H9 (cell line): ENCODE measurements at regions not wholly inside any gene's neighbourhood (a gene's known extent, or its start where the extent isn't known, plus 50 kb on each side); places are given as distances from the start of the nearest gene placed in this dataset.
A peak's percentile ranks its signal among the peaks of the same experiment; 100 is the strongest.

Experiments
- DNase-seq: peaks from one replicate; pipeline ENCODE4 v3.0.0-alpha.2; 2017
- H2AFZ ChIP-seq: one replicate; pipeline ENCODE4 v1.6.1; 2013; ENCODE audit warnings: mild to moderate bottlenecking, low read length, control low read depth, moderate library complexity
- H2AK5ac ChIP-seq: 2 replicates; pipeline ENCODE4 v1.6.1; 2013; ENCODE audit warnings: low read length, control low read depth, mixed read lengths; ENCODE audit not compliant: insufficient read length
- H2BK120ac ChIP-seq: one replicate; pipeline ENCODE4 v1.6.1; 2013; ENCODE audit warnings: low read depth, mild to moderate bottlenecking, low read length, control low read depth, inconsistent platforms; ENCODE audit not compliant: poor library complexity, severe bottlenecking
- H2BK12ac ChIP-seq: 2 replicates; pipeline ENCODE4 v1.6.1; 2013; ENCODE audit warnings: low read length, control low read depth, mixed read lengths, low read depth; ENCODE audit not compliant: insufficient read length
- H2BK15ac ChIP-seq: 2 replicates; pipeline ENCODE4 v1.6.1; 2013; ENCODE audit warnings: low read depth, low read length, control low read depth
- H2BK20ac ChIP-seq: one replicate; pipeline ENCODE4 v1.6.1; 2013; ENCODE audit warnings: low read depth, mild to moderate bottlenecking, low read length, control low read depth, inconsistent platforms; ENCODE audit not compliant: poor library complexity, severe bottlenecking
- H2BK5ac ChIP-seq: 2 replicates; pipeline ENCODE4 v1.6.1; 2013; ENCODE audit warnings: low read length, control low read depth, mixed read lengths; ENCODE audit not compliant: insufficient read length
- H3K14ac ChIP-seq: 2 replicates; pipeline ENCODE4 v1.6.1; 2013; ENCODE audit warnings: low read length, control low read depth; ENCODE audit not compliant: insufficient read depth
- H3K18ac ChIP-seq: 2 replicates; pipeline ENCODE4 v1.6.1; 2013; ENCODE audit warnings: low read depth, mild to moderate bottlenecking, mixed read lengths, low read length, control low read depth; ENCODE audit not compliant: insufficient read length
- H3K23ac ChIP-seq: 2 replicates; pipeline ENCODE4 v1.6.1; 2013; ENCODE audit warnings: low read length, control low read depth, mixed read lengths, low read depth; ENCODE audit not compliant: insufficient read length
- H3K23me2 ChIP-seq: 2 replicates; pipeline ENCODE4 v1.6.1; 2013; ENCODE audit warnings: low read depth, mild to moderate bottlenecking, mixed read lengths, low read length, control low read depth; ENCODE audit not compliant: insufficient read length, poor library complexity, severe bottlenecking
- H3K27ac ChIP-seq: 2 replicates; pipeline ENCODE4 v1.5.1; 2013; ENCODE audit warnings: low read length, control low read depth, mixed read lengths, low read depth; ENCODE audit not compliant: insufficient read length
- H3K27me3 ChIP-seq: 2 replicates; pipeline ENCODE4 v1.6.1; 2013; ENCODE audit warnings: low read length, control low read depth, inconsistent platforms; ENCODE audit not compliant: insufficient read depth
- H3K4ac ChIP-seq: 2 replicates; pipeline ENCODE4 v1.6.1; 2013; ENCODE audit warnings: low read depth, mild to moderate bottlenecking, control low read depth, inconsistent platforms, low read length, moderate library complexity
- H3K4me1 ChIP-seq: 2 replicates; pipeline ENCODE4 v1.6.1; 2013; ENCODE audit warnings: low read length, control low read depth, inconsistent platforms; ENCODE audit not compliant: insufficient read depth
- H3K4me2 ChIP-seq: 2 replicates; pipeline ENCODE4 v1.6.1; 2013; ENCODE audit warnings: low read length, control low read depth, mixed read lengths; ENCODE audit not compliant: insufficient read length, insufficient read depth
- H3K56ac ChIP-seq: 2 replicates; pipeline ENCODE4 v1.6.1; 2013; ENCODE audit warnings: low read depth, mild to moderate bottlenecking, mixed read lengths, low read length, control low read depth; ENCODE audit not compliant: insufficient read length
- H3K79me1 ChIP-seq: 2 replicates; pipeline ENCODE4 v1.6.1; 2013; ENCODE audit warnings: low read depth, mild to moderate bottlenecking, moderate library complexity, low read length, control low read depth, inconsistent platforms; ENCODE audit not compliant: insufficient read depth, poor library complexity, severe bottlenecking
- H3K79me2 ChIP-seq: 2 replicates; pipeline ENCODE4 v1.6.1; 2013; ENCODE audit warnings: low read length, control low read depth, inconsistent platforms; ENCODE audit not compliant: insufficient read depth
- H3K9ac ChIP-seq: 2 replicates; pipeline ENCODE4 v1.6.1; 2013; ENCODE audit warnings: low read length, control low read depth, mixed read lengths; ENCODE audit not compliant: insufficient read length; ENCODE audit errors: extremely low read depth
- H3K9me3 ChIP-seq: one replicate; pipeline ENCODE4 v1.6.1; 2013; ENCODE audit warnings: low read depth, low read length, inconsistent platforms; ENCODE audit not compliant: control insufficient read depth
- H3T11ph ChIP-seq: one replicate; pipeline ENCODE4 v1.6.1; 2013; ENCODE audit warnings: mild to moderate bottlenecking, low read length, control low read depth, inconsistent platforms
- H4K20me1 ChIP-seq: one replicate; pipeline ENCODE4 v1.6.1; 2013; ENCODE audit not compliant: control insufficient read depth, insufficient read length, insufficient read depth
- H4K5ac ChIP-seq: 2 replicates; pipeline ENCODE4 v1.6.1; 2013; ENCODE audit warnings: low read depth, mild to moderate bottlenecking, mixed read lengths, low read length, control low read depth; ENCODE audit not compliant: insufficient read length
- H4K8ac ChIP-seq: replicated peaks from 2 replicates; pipeline ENCODE4 v1.6.1; 2013; ENCODE audit warnings: low read length, control low read depth, mixed read lengths, low read depth; ENCODE audit not compliant: insufficient read length
- H4K91ac ChIP-seq: 2 replicates; pipeline ENCODE4 v1.6.1; 2013; ENCODE audit warnings: low read depth, mild to moderate bottlenecking, moderate library complexity, mixed read lengths, low read length, control low read depth; ENCODE audit not compliant: insufficient read length
- H3K27ac Mint-ChIP-seq, 3 experiments: 2 replicates in 2 of 3; 3 replicates in 1 of 3; pipeline ENCODE4 v1.8.0; 2020 to 2021; ENCODE audit warnings: mixed read lengths in 3 of 3, mild to moderate bottlenecking in 1 of 3, moderate library complexity in 1 of 3
- H3K27me3 Mint-ChIP-seq: 2 replicates; pipeline ENCODE4 v1.8.0; 2021; ENCODE audit warnings: low read depth, mild to moderate bottlenecking, moderate library complexity, mixed read lengths
- H3K36me3 Mint-ChIP-seq, 3 experiments: 2 replicates in 2 of 3; 3 replicates in 1 of 3; pipeline ENCODE4 v1.8.0; 2020 to 2021; ENCODE audit warnings: low read depth in 3 of 3, mixed read lengths in 3 of 3; ENCODE audit not compliant: insufficient read depth in 1 of 3
- H3K4me1 Mint-ChIP-seq, 2 experiments: 2 replicates each; pipeline ENCODE4 v1.8.0; 2020; ENCODE audit warnings: mixed read lengths in 2 of 2
- H3K4me3 Mint-ChIP-seq, 2 experiments: 2 replicates in 1 of 2; 3 replicates in 1 of 2; pipeline ENCODE4 v1.8.0; 2020 to 2021; ENCODE audit warnings: mild to moderate bottlenecking in 2 of 2, mixed read lengths in 2 of 2, moderate library complexity in 1 of 2
- H3K9me3 Mint-ChIP-seq, 2 experiments: 2 replicates in 1 of 2; 3 replicates in 1 of 2; pipeline ENCODE4 v1.8.0; 2020; ENCODE audit warnings: mild to moderate bottlenecking in 2 of 2, mixed read lengths in 2 of 2, moderate library complexity in 1 of 2
- WGBS: extraction: QIAGEN DNeasy Blood & Tissue Kit; methylation state at CpG from one replicate; pipeline ENCODE4 v1.1.7; 2013; ENCODE audit warnings: missing lambda C conversion rate, low lambda C conversion rate, mixed read lengths; ENCODE audit not compliant: insufficient read length; ENCODE audit errors: extremely low coverage; 5-methylcytosine and 5-hydroxymethylcytosine counted together
- TF ChIP-seq, protein P1 (sequence below): fragments of 200-600 bp; sonication (generic); conservative IDR thresholded peaks from 3 replicates; pipeline ENCODE4 v1.8.0; 2021; ENCODE audit warnings: antibody characterized with exemption, mild to moderate bottlenecking

DNA sequence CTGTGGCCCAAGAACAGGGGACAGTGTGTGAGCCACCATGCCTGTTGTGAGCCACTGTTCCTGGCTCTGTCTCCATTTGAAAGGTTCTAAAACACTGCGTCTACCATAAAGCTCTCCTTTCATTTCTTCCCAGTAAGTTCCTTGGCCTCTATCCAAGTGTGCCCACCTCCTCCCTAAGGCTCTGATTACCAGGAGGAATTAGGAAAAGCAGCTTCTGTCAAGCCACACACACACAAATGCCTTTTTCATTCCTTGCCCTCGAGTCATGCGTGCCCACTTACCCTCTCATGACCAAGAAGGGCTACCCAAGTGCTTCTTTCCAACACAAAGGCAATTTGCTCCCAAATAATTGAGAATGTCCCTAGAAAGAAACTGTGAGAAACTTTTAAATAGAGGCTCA is 70.8 kb upstream of the PARD3 start:
- Mint-ChIP-seq H3K4me1 (peaks cover 4 to 7% of the 10 kb centered on the region in 2 experiments; a peak in 3 of 4 replicates), H3K27me3 (peaks cover 4% of the 10 kb centered on the region), H3K27ac (peak overlapping the region in 1 of 3 experiments; percentile 58; a peak in 1 of 7 replicates), H3K36me3 (no peaks in the 10 kb centered on the region), H3K9me3 (no peaks in the 10 kb centered on the region; a peak in 1 of 5 replicates), H3K4me3 (no peak overlapping the region)
- H2BK5ac ChIP-seq: no peak overlapping the region
- no peak overlapping the region for H3K4ac ChIP-seq
- no peak overlapping the region for H2BK20ac ChIP-seq
- no peak overlapping the region for H3K27ac ChIP-seq
- no peak overlapping the region for H3K23ac ChIP-seq
- H4K5ac ChIP-seq: no peak overlapping the region
- no peak overlapping the region for H3T11ph ChIP-seq
- H3K4me1 ChIP-seq: no peaks in the 10 kb centered on the region
- TF ChIP-seq, protein P1, sequence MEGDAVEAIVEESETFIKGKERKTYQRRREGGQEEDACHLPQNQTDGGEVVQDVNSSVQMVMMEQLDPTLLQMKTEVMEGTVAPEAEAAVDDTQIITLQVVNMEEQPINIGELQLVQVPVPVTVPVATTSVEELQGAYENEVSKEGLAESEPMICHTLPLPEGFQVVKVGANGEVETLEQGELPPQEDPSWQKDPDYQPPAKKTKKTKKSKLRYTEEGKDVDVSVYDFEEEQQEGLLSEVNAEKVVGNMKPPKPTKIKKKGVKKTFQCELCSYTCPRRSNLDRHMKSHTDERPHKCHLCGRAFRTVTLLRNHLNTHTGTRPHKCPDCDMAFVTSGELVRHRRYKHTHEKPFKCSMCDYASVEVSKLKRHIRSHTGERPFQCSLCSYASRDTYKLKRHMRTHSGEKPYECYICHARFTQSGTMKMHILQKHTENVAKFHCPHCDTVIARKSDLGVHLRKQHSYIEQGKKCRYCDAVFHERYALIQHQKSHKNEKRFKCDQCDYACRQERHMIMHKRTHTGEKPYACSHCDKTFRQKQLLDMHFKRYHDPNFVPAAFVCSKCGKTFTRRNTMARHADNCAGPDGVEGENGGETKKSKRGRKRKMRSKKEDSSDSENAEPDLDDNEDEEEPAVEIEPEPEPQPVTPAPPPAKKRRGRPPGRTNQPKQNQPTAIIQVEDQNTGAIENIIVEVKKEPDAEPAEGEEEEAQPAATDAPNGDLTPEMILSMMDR: no peak
- H3K18ac ChIP-seq: no peak overlapping the region
- no CpG with 5 or more reads among the region's 3 CpGs for WGBS
- no peak overlapping the region for H2BK15ac ChIP-seq
- no peaks in the 10 kb centered on the region for H3K27me3 ChIP-seq
- H3K14ac ChIP-seq: no peak overlapping the region
- H2BK120ac ChIP-seq: no peak overlapping the region
- H3K23me2 ChIP-seq: no peaks in the 10 kb centered on the region
- H2AK5ac ChIP-seq: no peak overlapping the region
- no peak overlapping the region for H3K4me2 ChIP-seq
- no peak overlapping the region for H4K8ac ChIP-seq
- no peak for DNase-seq
- no peaks in the 10 kb centered on the region for H3K9me3 ChIP-seq
- H3K9ac ChIP-seq: no peak overlapping the region
- no peaks in the 10 kb centered on the region for H3K79me1 ChIP-seq
- H3K56ac ChIP-seq: no peak overlapping the region
- H2AFZ ChIP-seq: no peak overlapping the region
- H4K91ac ChIP-seq: no peak overlapping the region
- no peaks in the 10 kb centered on the region for H4K20me1 ChIP-seq
- no peak overlapping the region for H2BK12ac ChIP-seq
- no peaks in the 10 kb centered on the region for H3K79me2 ChIP-seq
